Fibroblast of mammary gland (primary cell): ENCODE measurements at regions not wholly inside any gene's neighbourhood (a gene's known extent, or its start where the extent isn't known, plus 50 kb on each side); places are given as distances from the start of the nearest gene placed in this dataset.

Source experiments
- DNase-seq: peaks from one replicate; pipeline ENCODE4 v3.0.0-alpha.2; 2010; ENCODE audit warnings: low read depth
- H3K4me3 ChIP-seq: 2 replicates; pipeline ENCODE4 v1.5.1; 2011; ENCODE audit warnings: low read depth, mild to moderate bottlenecking, low read length, moderate library complexity; ENCODE audit not compliant: control insufficient read depth
- TF ChIP-seq, protein P1 (sequence below): conservative IDR thresholded peaks from 2 replicates; pipeline ENCODE4 v1.5.1; 2011; ENCODE audit warnings: low read depth, low read length, inconsistent platforms; ENCODE audit not compliant: control insufficient read depth, insufficient read depth

DNA sequence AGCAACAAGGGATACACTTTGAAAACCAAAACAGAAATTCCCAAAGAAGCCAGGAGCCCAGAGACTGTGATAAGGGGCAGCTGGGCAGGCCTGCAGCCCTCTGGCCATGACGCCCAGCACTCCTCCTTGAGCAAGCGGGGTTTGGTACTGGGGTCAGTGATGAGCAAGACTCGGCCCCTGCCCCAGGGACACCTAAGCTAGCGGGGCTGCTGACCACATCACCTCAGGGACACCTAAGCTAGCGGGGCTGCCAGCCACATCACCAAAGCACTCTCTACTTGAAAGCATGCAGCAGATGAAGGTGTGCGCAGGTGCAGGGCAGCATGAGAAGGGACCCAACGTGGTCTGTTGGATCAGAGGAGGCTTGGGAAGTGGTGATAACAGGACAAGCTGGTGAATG, 108.0 kb upstream of the PPP2R2D start:
- TF ChIP-seq, protein P1, sequence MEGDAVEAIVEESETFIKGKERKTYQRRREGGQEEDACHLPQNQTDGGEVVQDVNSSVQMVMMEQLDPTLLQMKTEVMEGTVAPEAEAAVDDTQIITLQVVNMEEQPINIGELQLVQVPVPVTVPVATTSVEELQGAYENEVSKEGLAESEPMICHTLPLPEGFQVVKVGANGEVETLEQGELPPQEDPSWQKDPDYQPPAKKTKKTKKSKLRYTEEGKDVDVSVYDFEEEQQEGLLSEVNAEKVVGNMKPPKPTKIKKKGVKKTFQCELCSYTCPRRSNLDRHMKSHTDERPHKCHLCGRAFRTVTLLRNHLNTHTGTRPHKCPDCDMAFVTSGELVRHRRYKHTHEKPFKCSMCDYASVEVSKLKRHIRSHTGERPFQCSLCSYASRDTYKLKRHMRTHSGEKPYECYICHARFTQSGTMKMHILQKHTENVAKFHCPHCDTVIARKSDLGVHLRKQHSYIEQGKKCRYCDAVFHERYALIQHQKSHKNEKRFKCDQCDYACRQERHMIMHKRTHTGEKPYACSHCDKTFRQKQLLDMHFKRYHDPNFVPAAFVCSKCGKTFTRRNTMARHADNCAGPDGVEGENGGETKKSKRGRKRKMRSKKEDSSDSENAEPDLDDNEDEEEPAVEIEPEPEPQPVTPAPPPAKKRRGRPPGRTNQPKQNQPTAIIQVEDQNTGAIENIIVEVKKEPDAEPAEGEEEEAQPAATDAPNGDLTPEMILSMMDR, result no peak
- H3K4me3 ChIP-seq, result no peak overlapping the region
- DNase-seq, result no peak

DNA sequence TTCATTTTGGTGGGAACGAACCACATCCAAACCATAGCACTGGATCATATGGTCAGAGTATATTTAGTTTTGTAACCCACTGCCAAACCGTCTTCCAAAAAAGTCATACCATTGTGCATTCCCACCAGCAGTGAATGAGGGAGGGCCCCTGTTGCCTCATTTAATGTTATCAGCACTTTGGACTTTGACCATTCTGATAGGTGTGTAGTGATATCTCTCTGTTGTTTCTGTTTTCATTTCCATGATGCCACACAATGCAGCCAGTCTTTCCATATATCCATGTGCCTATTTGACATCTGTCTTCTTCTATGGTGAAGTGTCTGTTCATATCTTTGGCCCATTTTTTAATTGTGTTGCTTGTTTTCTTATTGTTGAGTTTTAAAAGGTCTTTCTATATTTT, 105.0 kb upstream of the PPP2R2D start:
- H3K4me3 ChIP-seq, result no peak overlapping the region
- DNase-seq, result no peak
- TF ChIP-seq, protein P1, result no peak

DNA sequence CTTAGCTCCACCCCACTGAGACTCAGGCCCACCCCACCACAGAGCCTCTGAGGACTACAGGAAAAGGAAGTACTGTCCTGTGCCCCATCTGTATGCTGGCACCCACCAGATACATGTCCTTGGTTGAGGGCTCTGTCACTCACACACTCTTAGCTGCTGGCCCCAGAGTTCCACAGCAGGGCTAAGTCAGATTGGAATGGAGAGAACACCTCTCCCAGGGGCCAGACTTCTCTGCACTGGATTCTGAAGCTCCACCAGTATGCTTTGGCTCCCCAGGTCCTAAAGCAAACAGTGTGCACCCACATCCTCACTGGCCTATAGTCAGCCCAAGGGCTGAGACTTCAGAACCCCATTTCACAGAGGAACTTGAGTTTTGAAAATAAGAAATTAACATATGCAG, 103.2 kb upstream of the PPP2R2D start:
- DNase-seq, result no peak
- TF ChIP-seq, protein P1, result no peak
- H3K4me3 ChIP-seq, result no peak overlapping the region

DNA sequence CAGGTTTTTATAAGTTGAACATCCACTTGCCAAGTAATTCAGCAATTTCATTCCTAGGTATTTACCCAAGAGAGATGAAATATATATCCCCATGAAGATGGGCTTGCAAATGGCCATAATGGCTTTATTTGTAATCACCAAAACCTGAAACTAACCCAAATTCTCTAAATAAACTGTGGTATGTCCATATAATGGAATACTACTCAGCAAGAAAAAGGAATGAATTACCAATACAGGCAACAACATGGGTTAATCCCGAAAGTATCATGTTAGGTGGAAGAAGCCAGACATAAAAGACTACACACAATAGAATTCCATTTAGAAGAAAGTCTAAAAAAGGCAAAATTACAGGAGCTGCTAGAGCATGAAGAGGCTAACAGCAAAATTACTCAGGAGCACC, 101.4 kb upstream of the PPP2R2D start:
- DNase-seq, result no peak
- TF ChIP-seq, protein P1, result no peak

DNA sequence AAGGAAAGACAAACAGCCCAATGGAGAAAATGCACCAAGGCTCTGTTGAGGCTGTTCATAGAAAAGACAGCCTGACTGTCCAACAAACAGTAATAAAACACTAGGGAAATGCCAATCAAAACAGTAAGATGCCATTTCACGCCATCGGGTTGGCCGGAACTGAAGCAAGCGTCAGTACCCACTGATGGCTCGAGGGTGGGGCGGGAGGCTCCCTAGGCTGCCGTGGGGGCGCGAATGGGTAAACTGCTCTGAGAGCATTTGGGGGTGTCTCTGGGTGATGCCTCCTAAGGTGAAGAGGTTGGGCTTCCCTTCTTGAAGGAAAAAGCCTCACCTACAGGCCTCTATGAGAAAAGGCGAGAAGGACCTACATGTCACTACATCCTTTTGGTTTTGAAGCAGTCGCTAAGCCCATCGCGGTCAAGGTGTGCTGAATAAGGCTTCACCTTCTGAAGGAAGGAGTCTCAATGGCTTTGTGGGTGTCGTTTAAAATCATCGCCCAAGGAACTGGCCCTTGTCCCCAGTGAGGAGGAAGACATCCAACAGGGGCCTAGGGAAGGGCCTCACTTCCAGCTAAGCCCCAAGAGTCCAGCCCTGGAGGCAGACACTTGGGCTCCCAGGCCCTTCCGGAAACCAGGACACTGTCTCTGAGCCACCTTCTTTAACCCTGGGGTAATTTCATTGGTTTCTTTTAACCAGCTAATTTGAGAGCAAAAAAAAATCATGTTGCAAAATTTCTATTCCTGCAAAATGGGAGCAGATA, 98.5 kb upstream of the PPP2R2D start:
- no peak for DNase-seq
- no peak overlapping the region for H3K4me3 ChIP-seq
- TF ChIP-seq, protein P1, result no peak

More for the DNA sequence above, 101.4 kb upstream of the PPP2R2D start:
- H3K4me3 ChIP-seq, result no peak overlapping the region

DNA sequence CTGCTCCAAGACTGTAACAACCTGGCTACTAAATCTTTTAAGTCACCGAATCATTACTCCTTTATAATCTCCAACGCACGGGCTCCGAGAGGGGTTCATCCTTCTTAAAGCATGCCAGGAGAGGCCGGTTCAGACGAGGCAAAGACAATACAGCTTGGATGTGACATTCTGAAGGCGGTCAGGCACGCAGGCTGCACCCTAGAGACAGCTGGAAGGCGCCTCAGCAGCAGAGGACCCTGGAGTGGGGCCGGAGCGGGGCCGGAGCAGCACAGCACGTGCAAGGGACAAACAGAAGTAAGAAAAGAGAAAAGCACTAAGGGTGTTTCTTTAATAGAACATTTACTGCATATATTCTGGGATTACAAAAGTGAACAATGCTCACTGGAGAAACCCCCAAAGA, 97.8 kb upstream of the PPP2R2D start:
- no peak for DNase-seq
- H3K4me3 ChIP-seq, result no peak overlapping the region
- TF ChIP-seq, protein P1, result no peak
